ENCODE measurements at regions not wholly inside any gene's neighbourhood (a gene's known extent, or its start where the extent isn't known, plus 50 kb on each side); places are given as distances from the start of the nearest gene placed in this dataset.

- peak in 2 of 3 donors; percentile 37 to 63 for DNase-seq (ENCODE audit: low read depth in 2 of 3, low spot score in 2 of 3)
Observed at GRCh38 chr1:34460193-34460592, 283.5 kb downstream of the C1orf94 start.

- DNase-seq (ENCODE audit: low read depth in 2 of 3, low spot score in 2 of 3) = no peak
Observed at GRCh38 chr1:34470401-34470800, 284.4 kb upstream of the GJB5 start.

- no peak for DNase-seq (ENCODE audit: low read depth in 2 of 3, low spot score in 2 of 3)
Observed at GRCh38 chr1:34474566-34474965, 280.3 kb upstream of the GJB5 start.

GRCh38 chr1:34476371-34476770 is 278.5 kb upstream of the GJB5 start:
- no peak for DNase-seq (ENCODE audit: low read depth in 2 of 3, low spot score in 2 of 3)

- no peak for DNase-seq (ENCODE audit: low read depth in 2 of 3, low spot score in 2 of 3)
Observed at GRCh38 chr1:34477632-34478141, 277.2 kb upstream of the GJB5 start.

- no peak for DNase-seq (ENCODE audit: low read depth in 2 of 3, low spot score in 2 of 3)
Observed at GRCh38 chr1:34478515-34479076, 276.3 kb upstream of the GJB5 start.

GRCh38 chr1:34479731-34480130 is 275.1 kb upstream of the GJB5 start:
- DNase-seq (ENCODE audit: low read depth in 2 of 3, low spot score in 2 of 3) = no peak

GRCh38 chr1:34488080-34488708 is 266.7 kb upstream of the GJB5 start:
- no peak for DNase-seq (ENCODE audit: low read depth in 2 of 3, low spot score in 2 of 3)

GRCh38 chr1:34500451-34500850 is 254.4 kb upstream of the GJB5 start:
- DNase-seq (ENCODE audit: low read depth in 2 of 3, low spot score in 2 of 3) = peak in 2 of 3 donors; percentile 4 to 31

- no peak for DNase-seq (ENCODE audit: low read depth in 2 of 3, low spot score in 2 of 3)
Observed at GRCh38 chr1:34511802-34512201, 243.0 kb upstream of the GJB5 start.

GRCh38 chr1:34518146-34518699 is 236.6 kb upstream of the GJB5 start:
- no peak for DNase-seq (ENCODE audit: low read depth in 2 of 3, low spot score in 2 of 3)

- DNase-seq (ENCODE audit: low read depth in 2 of 3, low spot score in 2 of 3) = no peak
Observed at GRCh38 chr1:34520111-34520510, 234.7 kb upstream of the GJB5 start.

- no peak for DNase-seq (ENCODE audit: low read depth in 2 of 3, low spot score in 2 of 3)
Observed at GRCh38 chr1:34524783-34525182, 230.1 kb upstream of the GJB5 start.

- no peak for DNase-seq (ENCODE audit: low read depth in 2 of 3, low spot score in 2 of 3)
Observed at GRCh38 chr1:34529935-34530859, 224.7 kb upstream of the GJB5 start.

GRCh38 chr1:34532113-34532512 is 222.7 kb upstream of the GJB5 start:
- no peak for DNase-seq (ENCODE audit: low read depth in 2 of 3, low spot score in 2 of 3)

- no peak for DNase-seq (ENCODE audit: low read depth in 2 of 3, low spot score in 2 of 3)
Observed at GRCh38 chr1:34538481-34538880, 216.4 kb upstream of the GJB5 start.

- DNase-seq (ENCODE audit: low read depth in 2 of 3, low spot score in 2 of 3) = no peak
Observed at GRCh38 chr1:34547046-34547674, 207.7 kb upstream of the GJB5 start.

GRCh38 chr1:34549199-34549598 is 205.6 kb upstream of the GJB5 start:
- DNase-seq (ENCODE audit: low read depth in 2 of 3, low spot score in 2 of 3) = peak in 2 of 3 donors; percentile 24 to 48

- DNase-seq (ENCODE audit: low read depth in 2 of 3, low spot score in 2 of 3) = no peak
Observed at GRCh38 chr1:34578306-34578705, 176.5 kb upstream of the GJB5 start.

- DNase-seq (ENCODE audit: low read depth in 2 of 3, low spot score in 2 of 3) = no peak
Observed at GRCh38 chr1:34582356-34582755, 172.5 kb upstream of the GJB5 start.

GRCh38 chr1:34587761-34588160 is 167.1 kb upstream of the GJB5 start:
- DNase-seq (ENCODE audit: low read depth in 2 of 3, low spot score in 2 of 3) = no peak

Measured in hematopoietic multipotent progenitor cell (in vitro differentiated cells).